ENCODE measurements at regions not wholly inside any gene's neighbourhood (a gene's known extent, or its start where the extent isn't known, plus 50 kb on each side); places are given as distances from the start of the nearest gene placed in this dataset.

DNA sequence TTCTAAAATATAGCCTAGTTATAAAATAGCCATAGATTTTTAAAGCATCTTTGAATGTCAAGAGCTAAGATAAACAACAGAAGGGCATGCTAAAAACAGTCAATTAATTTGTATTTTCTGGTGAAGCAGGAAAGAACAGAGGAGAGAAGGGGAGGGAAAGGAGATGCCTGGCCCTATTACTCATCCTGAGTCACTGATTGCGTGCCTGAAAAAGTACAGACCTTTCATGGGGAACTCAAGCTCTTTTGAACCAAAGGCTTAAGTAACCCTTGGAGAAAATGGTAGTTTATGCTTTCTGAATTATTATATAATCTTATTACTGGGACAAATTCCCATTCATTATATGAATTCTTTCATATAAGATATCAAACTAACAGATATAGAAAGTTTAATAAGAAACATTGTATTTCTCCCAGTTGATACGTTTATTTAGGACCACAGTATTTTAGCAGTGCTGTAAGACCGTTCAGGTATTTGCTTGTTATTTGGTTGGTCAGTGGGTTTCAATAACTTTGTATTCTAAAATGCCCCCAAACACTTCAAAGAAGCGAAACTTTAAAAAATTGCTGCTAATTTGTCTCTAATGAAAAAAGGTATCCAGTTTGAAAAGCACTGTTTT, 151.3 kb downstream of the HGF start:
- peak; percentile 84 to 86; a peak in 5 of 6 replicates for ATAC-seq
- peak; percentile 27 to 71 for DNase-seq (ENCODE audit: low read depth in 1 of 2, low spot score in 1 of 2)
- peak; percentile 86 for FAIRE-seq
- peaks cover 34% of the 10 kb centered on the region for H3K4me1 ChIP-seq
- H3K27ac ChIP-seq: peak overlapping the region; percentile 31 to 42; a peak in 3 of 6 replicates
- ChIA-PET POLR2A (no interaction called here), CTCF (no interaction called here)
- H3K4me2 ChIP-seq: peak overlapping the region; percentile 37
- 55% methylated on average over 4 of the region's 4 CpGs for WGBS (ENCODE audit: missing lambda C conversion rate)
- no peaks in the 10 kb centered on the region for H3K9me3 ChIP-seq
- TF ChIP-seq MYC (IDR thresholded peaks at IDR 0.05; ENCODE audit: borderline replicate concordance, low read length): no peak
- no peak for TF ChIP-seq FOXS1 (CRISPR knock-in tag; IDR thresholded peaks at IDR 0.05)
- TF ChIP-seq, protein P1, sequence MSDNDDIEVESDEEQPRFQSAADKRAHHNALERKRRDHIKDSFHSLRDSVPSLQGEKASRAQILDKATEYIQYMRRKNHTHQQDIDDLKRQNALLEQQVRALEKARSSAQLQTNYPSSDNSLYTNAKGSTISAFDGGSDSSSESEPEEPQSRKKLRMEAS (IDR thresholded peaks at IDR 0.05): no peak
- no peak for TF ChIP-seq POLR2AphosphoS2 (conservative IDR thresholded peaks at IDR 0.05; ENCODE audit: low read length)
- TF ChIP-seq RAD21 (conservative IDR thresholded peaks at IDR 0.05 in 1 of 2, IDR thresholded peaks at IDR 0.05 in 1 of 2): 0 out of 5 replicates have a peak, but pooled peaks of 1 of the 2 experiments have one; percentile 7
- TF ChIP-seq HEYL (CRISPR knock-in tag; IDR thresholded peaks at IDR 0.05): no peak
- no peak for TF ChIP-seq SMC3 (IDR thresholded peaks at IDR 0.05)
- no peak for TF ChIP-seq USF2 (IDR thresholded peaks at IDR 0.05)
- no peak for TF ChIP-seq ZC3H11A (IDR thresholded peaks at IDR 0.05)
- no peak for TF ChIP-seq RNF2 (IDR thresholded peaks at IDR 0.05; ENCODE audit: borderline replicate concordance, low read depth)
- TF ChIP-seq HOXB13 (CRISPR knock-in tag; IDR thresholded peaks at IDR 0.05; ENCODE audit: low read depth): no peak
- TF ChIP-seq CBX2 (IDR thresholded peaks at IDR 0.05; ENCODE audit: borderline replicate concordance, low read depth): no peak
- TF ChIP-seq, protein P2, sequence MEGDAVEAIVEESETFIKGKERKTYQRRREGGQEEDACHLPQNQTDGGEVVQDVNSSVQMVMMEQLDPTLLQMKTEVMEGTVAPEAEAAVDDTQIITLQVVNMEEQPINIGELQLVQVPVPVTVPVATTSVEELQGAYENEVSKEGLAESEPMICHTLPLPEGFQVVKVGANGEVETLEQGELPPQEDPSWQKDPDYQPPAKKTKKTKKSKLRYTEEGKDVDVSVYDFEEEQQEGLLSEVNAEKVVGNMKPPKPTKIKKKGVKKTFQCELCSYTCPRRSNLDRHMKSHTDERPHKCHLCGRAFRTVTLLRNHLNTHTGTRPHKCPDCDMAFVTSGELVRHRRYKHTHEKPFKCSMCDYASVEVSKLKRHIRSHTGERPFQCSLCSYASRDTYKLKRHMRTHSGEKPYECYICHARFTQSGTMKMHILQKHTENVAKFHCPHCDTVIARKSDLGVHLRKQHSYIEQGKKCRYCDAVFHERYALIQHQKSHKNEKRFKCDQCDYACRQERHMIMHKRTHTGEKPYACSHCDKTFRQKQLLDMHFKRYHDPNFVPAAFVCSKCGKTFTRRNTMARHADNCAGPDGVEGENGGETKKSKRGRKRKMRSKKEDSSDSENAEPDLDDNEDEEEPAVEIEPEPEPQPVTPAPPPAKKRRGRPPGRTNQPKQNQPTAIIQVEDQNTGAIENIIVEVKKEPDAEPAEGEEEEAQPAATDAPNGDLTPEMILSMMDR (IDR thresholded peaks at IDR 0.05): no peak
- no peak for TF ChIP-seq ESRRA (IDR thresholded peaks at IDR 0.05; ENCODE audit: borderline replicate concordance, low read length)
- no peak for TF ChIP-seq HDAC2 (IDR thresholded peaks at IDR 0.05)
- TF ChIP-seq, protein P3, sequence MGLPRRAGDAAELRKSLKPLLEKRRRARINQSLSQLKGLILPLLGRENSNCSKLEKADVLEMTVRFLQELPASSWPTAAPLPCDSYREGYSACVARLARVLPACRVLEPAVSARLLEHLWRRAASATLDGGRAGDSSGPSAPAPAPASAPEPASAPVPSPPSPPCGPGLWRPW (IDR thresholded peaks at IDR 0.05): no peak
- no peak for TF ChIP-seq CBX8 (IDR thresholded peaks at IDR 0.05)
- TF ChIP-seq ELK1 (IDR thresholded peaks at IDR 0.05; ENCODE audit: low read depth, low read length): no peak
- TF ChIP-seq GATA3 (IDR thresholded peaks at IDR 0.05; ENCODE audit: borderline replicate concordance): peak; percentile 29; the same call in 1 of the 2 replicates
- peak; percentile 84 for TF ChIP-seq FOSL2 (IDR thresholded peaks at IDR 0.05)
- peak; percentile 89 for TF ChIP-seq FOSL2 (CRISPR knock-in tag; IDR thresholded peaks at IDR 0.05)
- TF ChIP-seq, protein P4, sequence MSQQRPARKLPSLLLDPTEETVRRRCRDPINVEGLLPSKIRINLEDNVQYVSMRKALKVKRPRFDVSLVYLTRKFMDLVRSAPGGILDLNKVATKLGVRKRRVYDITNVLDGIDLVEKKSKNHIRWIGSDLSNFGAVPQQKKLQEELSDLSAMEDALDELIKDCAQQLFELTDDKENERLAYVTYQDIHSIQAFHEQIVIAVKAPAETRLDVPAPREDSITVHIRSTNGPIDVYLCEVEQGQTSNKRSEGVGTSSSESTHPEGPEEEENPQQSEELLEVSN (IDR thresholded peaks at IDR 0.05; ENCODE audit: borderline replicate concordance, low read depth): no peak
- peak; percentile 83 for TF ChIP-seq JUNB (IDR thresholded peaks at IDR 0.05)
- TF ChIP-seq CEBPB (IDR thresholded peaks at IDR 0.05): peak in 1 of 2 experiments; percentile 42; a peak in 1 of 4 replicates
- no peak for TF ChIP-seq NFE2L2 (conservative IDR thresholded peaks at IDR 0.05; ENCODE audit: low read length)
- no peak for TF ChIP-seq HOXA7 (CRISPR knock-in tag; IDR thresholded peaks at IDR 0.05)
- no peak for TF ChIP-seq TFCP2L1 (CRISPR knock-in tag; IDR thresholded peaks at IDR 0.05)
- no peak for TF ChIP-seq REST (IDR thresholded peaks at IDR 0.05)
- no peak overlapping the region for H3K4me3 ChIP-seq
